PC-9 (cell line): ENCODE measurements at regions not wholly inside any gene's neighbourhood (a gene's known extent, or its start where the extent isn't known, plus 50 kb on each side); places are given as distances from the start of the nearest gene placed in this dataset.

Experiments used
- BruUV-seq: library from RNA; stranded (reverse); fragments of 400-500 nt; replicated peaks from 2 replicates; lab custom pipeline; 2021; lab: Mats Ljungman, UMichigan
- CTCF ChIA-PET: fragments of 300-600 bp; sonication (Branson Sonifier 250); formaldehyde crosslinking; loops from one replicate; lab custom pipeline; 2022; ENCODE audit warnings: antibody characterized with exemption; lab: Charles Lee
- POLR2A ChIA-PET: fragments of 300-600 bp; sonication (Branson Sonifier 250); formaldehyde crosslinking; loops from one replicate; lab custom pipeline; 2022; ENCODE audit warnings: antibody characterized with exemption; ENCODE audit not compliant: unreplicated experiment; lab: Charles Lee
- DNase-seq, 2 experiments: peaks; one replicate each; pipeline versions ENCODE4 v3.0.0 to v3.0.0-alpha.2; 2015 to 2022; ENCODE audit warnings: mixed read lengths in 1 of 2
- H2AFZ ChIP-seq: fragments of 200-600 bp; sonication (generic); 2 replicates; pipeline ENCODE4 v1.8.1; 2017; ENCODE audit warnings: antibody characterized with exemption
- H3F3A ChIP-seq: fragments of 200-600 bp; sonication (generic); 2 replicates; pipeline ENCODE4 v1.8.1; 2017; ENCODE audit warnings: antibody characterized with exemption, mild to moderate bottlenecking, low read depth; ENCODE audit not compliant: insufficient read depth
- H3K27ac ChIP-seq: fragments of 200-600 bp; sonication (generic); 2 replicates; pipeline ENCODE4 v1.6.1; 2016; ENCODE audit warnings: mixed run types
- H3K27me3 ChIP-seq: fragments of 200-600 bp; sonication (generic); 2 replicates; pipeline ENCODE4 v1.6.1; 2016; ENCODE audit warnings: low read depth, mixed run types; ENCODE audit not compliant: insufficient read depth
- H3K36me3 ChIP-seq: fragments of 200-600 bp; sonication (generic); 2 replicates; pipeline ENCODE4 v1.6.1; 2016; ENCODE audit warnings: low read depth, mixed run types
- H3K4me1 ChIP-seq: fragments of 200-600 bp; sonication (generic); replicated peaks from 2 replicates; pipeline ENCODE4 v1.6.1; 2016; ENCODE audit warnings: mixed run types; ENCODE audit not compliant: insufficient read depth
- H3K4me2 ChIP-seq: fragments of 200-600 bp; sonication (generic); 2 replicates; pipeline ENCODE4 v1.6.1; 2017; ENCODE audit warnings: mixed run types
- H3K4me3 ChIP-seq: fragments of 200-600 bp; sonication (generic); 2 replicates; pipeline ENCODE4 v1.6.1; 2016; ENCODE audit warnings: mixed run types
- H3K79me2 ChIP-seq: fragments of 200-600 bp; sonication (generic); 2 replicates; pipeline ENCODE4 v1.6.1; 2017; ENCODE audit warnings: low read depth, mixed run types
- H3K9me2 ChIP-seq: fragments of 200-600 bp; sonication (generic); 2 replicates; pipeline ENCODE4 v1.8.1; 2017; ENCODE audit warnings: mild to moderate bottlenecking; ENCODE audit not compliant: insufficient read depth
- H3K9me3 ChIP-seq: fragments of 200-600 bp; sonication (generic); 2 replicates; pipeline ENCODE4 v1.8.1; 2016; ENCODE audit warnings: low read depth; ENCODE audit not compliant: insufficient read depth
- H4K20me1 ChIP-seq: fragments of 200-600 bp; sonication (generic); 2 replicates; pipeline ENCODE4 v1.8.1; 2017; ENCODE audit not compliant: insufficient read depth
- EZH2 ChIP-seq: fragments of 200-600 bp; sonication (generic); IDR thresholded peaks from 2 replicates; pipeline ENCODE4 v1.8.0; 2017; ENCODE audit warnings: antibody characterized with exemption, low read depth
- intact Hi-C: fragments of 100-400 bp; cut with micrococcal nuclease; formaldehyde crosslinking; loops from one replicate; pipeline ENCODE4 v1.10.0; 2022; ENCODE audit not compliant: unreplicated experiment
- TF ChIP-seq, protein P1 (sequence below): fragments of 200-600 bp; sonication (generic); conservative IDR thresholded peaks from 2 replicates; pipeline ENCODE4 v1.6.1; 2017; ENCODE audit warnings: mixed run types, antibody characterized with exemption, mild to moderate bottlenecking, moderate library complexity

DNA sequence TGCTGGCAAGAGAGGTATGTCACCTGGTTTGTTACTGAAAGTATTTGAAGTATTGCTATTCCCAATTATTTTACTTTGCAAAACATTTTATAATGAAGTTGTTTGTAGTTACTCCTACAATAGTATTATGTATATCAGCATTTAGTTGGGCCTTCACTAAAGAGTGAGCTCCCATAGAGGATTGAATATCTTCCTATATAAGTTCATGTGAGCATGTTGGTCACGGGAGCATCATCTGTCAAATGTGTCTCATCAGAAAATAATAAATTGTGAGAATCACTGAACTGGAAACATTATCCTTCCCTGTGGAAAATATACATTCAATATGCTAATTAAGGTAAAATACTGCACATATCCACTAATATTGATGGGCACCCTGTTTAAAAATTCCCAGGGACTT, 360.1 kb upstream of the ADGRL3 start:
- H3K9me2 ChIP-seq, result no peaks in the 10 kb centered on the region
- H4K20me1 ChIP-seq, result no peaks in the 10 kb centered on the region
- ChIA-PET POLR2A (no interaction called here), CTCF (no interaction called here)
- H3K79me2 ChIP-seq, result no peaks in the 10 kb centered on the region
- H3F3A ChIP-seq, result no peaks in the 10 kb centered on the region
- H3K27ac ChIP-seq, result no peak overlapping the region
- no peak overlapping the region for H3K4me2 ChIP-seq
- DNase-seq, result no peak
- no TSS peak for BruUV-seq
- TF ChIP-seq, protein P1, sequence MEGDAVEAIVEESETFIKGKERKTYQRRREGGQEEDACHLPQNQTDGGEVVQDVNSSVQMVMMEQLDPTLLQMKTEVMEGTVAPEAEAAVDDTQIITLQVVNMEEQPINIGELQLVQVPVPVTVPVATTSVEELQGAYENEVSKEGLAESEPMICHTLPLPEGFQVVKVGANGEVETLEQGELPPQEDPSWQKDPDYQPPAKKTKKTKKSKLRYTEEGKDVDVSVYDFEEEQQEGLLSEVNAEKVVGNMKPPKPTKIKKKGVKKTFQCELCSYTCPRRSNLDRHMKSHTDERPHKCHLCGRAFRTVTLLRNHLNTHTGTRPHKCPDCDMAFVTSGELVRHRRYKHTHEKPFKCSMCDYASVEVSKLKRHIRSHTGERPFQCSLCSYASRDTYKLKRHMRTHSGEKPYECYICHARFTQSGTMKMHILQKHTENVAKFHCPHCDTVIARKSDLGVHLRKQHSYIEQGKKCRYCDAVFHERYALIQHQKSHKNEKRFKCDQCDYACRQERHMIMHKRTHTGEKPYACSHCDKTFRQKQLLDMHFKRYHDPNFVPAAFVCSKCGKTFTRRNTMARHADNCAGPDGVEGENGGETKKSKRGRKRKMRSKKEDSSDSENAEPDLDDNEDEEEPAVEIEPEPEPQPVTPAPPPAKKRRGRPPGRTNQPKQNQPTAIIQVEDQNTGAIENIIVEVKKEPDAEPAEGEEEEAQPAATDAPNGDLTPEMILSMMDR, result no peak
- no peak for TF ChIP-seq EZH2
- H3K4me1 ChIP-seq, result no peaks in the 10 kb centered on the region
- no peaks in the 10 kb centered on the region for H3K36me3 ChIP-seq
- intact Hi-C loops, result no loop called here
- H3K4me3 ChIP-seq, result no peak overlapping the region
- no peak overlapping the region for H2AFZ ChIP-seq
- H3K27me3 ChIP-seq, result no peaks in the 10 kb centered on the region
- H3K9me3 ChIP-seq, result no peaks in the 10 kb centered on the region

DNA sequence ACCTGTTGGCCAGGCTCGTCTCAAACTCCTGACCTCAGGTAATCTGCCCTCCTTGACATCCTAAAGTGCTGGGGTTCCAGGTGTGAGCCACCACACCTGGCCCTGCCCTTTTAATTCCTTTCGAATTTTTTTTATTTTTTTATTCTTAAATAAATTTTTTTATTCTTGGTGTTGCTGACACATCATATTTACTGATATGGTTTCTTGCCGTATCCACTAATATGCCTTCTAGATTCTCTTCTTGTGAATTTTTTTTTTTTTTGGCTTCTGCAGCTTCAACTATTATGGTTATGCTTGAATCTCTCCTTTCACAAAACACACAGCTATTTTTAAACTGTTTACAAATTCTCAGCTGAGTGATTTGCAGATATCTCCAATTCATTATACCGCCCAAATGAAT, 353.4 kb upstream of the ADGRL3 start:
- intact Hi-C loops, result no loop called here

DNA sequence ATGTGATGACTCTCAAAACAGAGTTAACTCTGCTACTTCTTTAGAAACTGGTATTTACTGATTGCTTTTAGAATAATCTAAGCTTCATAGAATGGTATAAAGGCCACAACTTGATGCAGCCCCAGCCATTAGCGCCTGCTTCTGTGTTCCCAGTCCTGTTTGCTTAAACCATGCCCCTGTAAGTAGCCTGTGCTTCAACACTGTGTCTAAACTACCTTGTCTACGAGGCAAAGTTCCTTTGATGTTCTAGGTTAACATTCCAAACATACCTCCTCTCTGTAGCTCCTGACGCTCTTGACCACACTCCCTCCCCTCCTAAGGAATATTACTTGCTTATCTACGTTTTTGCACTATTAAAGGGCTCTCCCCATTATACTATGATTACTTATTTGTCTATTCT, 352.5 kb upstream of the ADGRL3 start:
- CTCF ChIA-PET, result no interaction called here
- intact Hi-C loops, result no loop called here
- no TSS peak for BruUV-seq

More for the DNA sequence above, 353.4 kb upstream of the ADGRL3 start:
- Histone ChIP-seq H3K4me3 (no peak overlapping the region), H4K20me1 (no peaks in the 10 kb centered on the region), H3K9me2 (no peaks in the 10 kb centered on the region), H3K36me3 (no peaks in the 10 kb centered on the region), H3K9me3 (no peaks in the 10 kb centered on the region), H3F3A (no peaks in the 10 kb centered on the region), H3K27ac (no peak overlapping the region), H3K27me3 (no peaks in the 10 kb centered on the region), H3K79me2 (no peaks in the 10 kb centered on the region), H3K4me2 (no peak overlapping the region), H3K4me1 (no peaks in the 10 kb centered on the region), H2AFZ (no peak overlapping the region)
- no TSS peak for BruUV-seq
- no peak for TF ChIP-seq EZH2
- TF ChIP-seq, protein P1, result no peak
- ChIA-PET POLR2A (no interaction called here), CTCF (no interaction called here)
- no peak for DNase-seq

More for the DNA sequence above, 352.5 kb upstream of the ADGRL3 start:
- POLR2A ChIA-PET, result no interaction called here
- no peak for DNase-seq
- no peaks in the 10 kb centered on the region for H4K20me1 ChIP-seq
- H3F3A ChIP-seq, result no peaks in the 10 kb centered on the region
- no peaks in the 10 kb centered on the region for H3K4me1 ChIP-seq
- H2AFZ ChIP-seq, result no peak overlapping the region
- H3K4me3 ChIP-seq, result no peak overlapping the region
- H3K36me3 ChIP-seq, result no peaks in the 10 kb centered on the region
- H3K27ac ChIP-seq, result no peak overlapping the region
- no peaks in the 10 kb centered on the region for H3K27me3 ChIP-seq
- no peaks in the 10 kb centered on the region for H3K79me2 ChIP-seq
- H3K4me2 ChIP-seq, result no peak overlapping the region
- no peaks in the 10 kb centered on the region for H3K9me2 ChIP-seq
- no peaks in the 10 kb centered on the region for H3K9me3 ChIP-seq
- no peak for TF ChIP-seq EZH2
- TF ChIP-seq, protein P1, result no peak
